K562 (cell line): ENCODE measurements at regions not wholly inside any gene's neighbourhood (a gene's known extent, or its start where the extent isn't known, plus 50 kb on each side); places are given as distances from the start of the nearest gene placed in this dataset.

ENCODE experiments used
- ATAC-seq: fragments of 200-7000 bp; cut with Tn5 transposase; 3 replicates; pipeline ENCODE4 v1.9.1; 2020; ENCODE audit warnings: moderate library complexity
- BruUV-seq: library from RNA; stranded (reverse); fragments of 400-500 nt; replicated peaks from 2 replicates; lab custom pipeline; 2021; lab: Mats Ljungman, UMichigan
- CTCF ChIA-PET: fragments of 300-600 bp; formaldehyde crosslinking; extraction: SDS; loops from one replicate; lab custom pipeline; 2021; ENCODE audit warnings: low intra/inter-chr PET ratio; lab: Yijun Ruan, JAX
- POLR2A ChIA-PET: fragments of 300-600, 350-650 bp; sonication (Branson Sonifier 250); formaldehyde crosslinking; extraction: SDS; loops from one replicate; lab custom pipeline; 2021; ENCODE audit warnings: antibody characterized with exemption, inconsistent platforms; lab: Yijun Ruan, JAX
- DNase-seq, 4 experiments: peaks; one replicate each; pipeline versions ENCODE4 v3.0.0 to v3.0.0-alpha.2; 2011 to 2018; ENCODE audit warnings: low spot score in 3 of 4, mixed read lengths in 3 of 4; ENCODE audit errors: extremely low read depth in 1 of 4
- FAIRE-seq: peaks from 2 replicates; lab custom pipeline; 2011; peaks lifted over from hg19 to GRCh38; lab: Jason Lieb, UNC
- H2AFZ ChIP-seq: 2 replicates; pipeline ENCODE4 v1.6.0; 2011; ENCODE audit warnings: low read depth, low read length, control low read depth, inconsistent platforms
- H3K27ac ChIP-seq: fragments of 200-600 bp; 3 replicates; pipeline ENCODE4 v1.8.0; 2011; ENCODE audit warnings: low read depth, mild to moderate bottlenecking, control low read depth, inconsistent platforms, low read length, moderate library complexity, mixed read lengths; ENCODE audit errors: extremely low read depth
- H3K27me3 ChIP-seq, 2 experiments: fragments of 300-600 bp in 1 of 2; 2 replicates in 1 of 2; 3 replicates in 1 of 2; pipeline versions ENCODE4 v1.6.0 to v1.8.0; 2011; ENCODE audit warnings: inconsistent platforms in 2 of 2, low read length in 2 of 2, mild to moderate bottlenecking in 1 of 2, mixed read lengths in 1 of 2, moderate library complexity in 1 of 2; ENCODE audit not compliant: control insufficient read depth in 2 of 2, insufficient read depth in 2 of 2
- H3K36me3 ChIP-seq: fragments of 300-600 bp; 3 replicates; pipeline ENCODE4 v1.8.0; 2011; ENCODE audit warnings: mild to moderate bottlenecking, low read length, inconsistent platforms; ENCODE audit not compliant: control insufficient read depth, insufficient read depth
- H3K4me1 ChIP-seq, 2 experiments: fragments of 200-600 bp in 1 of 2; replicated peaks in 1 of 2; 2 replicates in 1 of 2; 3 replicates in 1 of 2; pipeline versions ENCODE4 v1.5.1 to v1.8.0; 2011; ENCODE audit warnings: inconsistent platforms in 2 of 2, low read length in 2 of 2, mild to moderate bottlenecking in 1 of 2, mixed read lengths in 1 of 2, moderate library complexity in 1 of 2; ENCODE audit not compliant: control insufficient read depth in 2 of 2, insufficient read depth in 2 of 2
- H3K4me2 ChIP-seq: 2 replicates; pipeline ENCODE4 v1.6.1; 2011; ENCODE audit warnings: low read length, control low read depth, inconsistent platforms, mixed read lengths; ENCODE audit not compliant: insufficient read depth
- H3K4me3 ChIP-seq: fragments of 200-600 bp; sonication (generic), shearing (Covaris generic); 2 replicates; pipeline ENCODE4 v1.5.1; 2016; ENCODE audit warnings: control low read depth, inconsistent platforms
- H3K79me2 ChIP-seq: fragments of 200-600 bp; 3 replicates; pipeline ENCODE4 v1.8.0; 2011; ENCODE audit warnings: low read length, inconsistent platforms; ENCODE audit not compliant: control insufficient read depth, insufficient read depth
- H3K9ac ChIP-seq, 2 experiments: 2 replicates each; pipeline versions ENCODE4 v1.6.0 to v1.6.1; 2011; ENCODE audit warnings: low read depth in 2 of 2, low read length in 2 of 2, control low read depth in 1 of 2, inconsistent platforms in 1 of 2, mild to moderate bottlenecking in 1 of 2, mixed read lengths in 1 of 2; ENCODE audit not compliant: insufficient read depth in 1 of 2
- H3K9me1 ChIP-seq: one replicate; pipeline ENCODE4 v1.6.0; 2011; ENCODE audit warnings: inconsistent platforms, mild to moderate bottlenecking, low read length, moderate library complexity; ENCODE audit not compliant: control insufficient read depth, insufficient read depth
- H3K9me3 ChIP-seq: replicated peaks from 2 replicates; pipeline ENCODE4 v1.5.1; 2011; ENCODE audit warnings: low read depth, low read length, inconsistent platforms; ENCODE audit not compliant: control insufficient read depth, insufficient read depth
- H4K20me1 ChIP-seq: replicated peaks from 2 replicates; pipeline ENCODE4 v1.6.1; 2011; ENCODE audit warnings: low read length, inconsistent platforms, mixed read lengths; ENCODE audit not compliant: control insufficient read depth, insufficient read depth
- BCLAF1 ChIP-seq, 2 experiments: fragments of 450-650 bp in 1 of 2; IDR thresholded peaks; 2 replicates each; pipeline ENCODE4 v1.6.1; 2011 to 2017; ENCODE audit warnings: low read depth in 2 of 2, antibody characterized with exemption in 1 of 2, borderline replicate concordance in 1 of 2, low read length in 1 of 2, mild to moderate bottlenecking in 1 of 2, mixed read lengths in 1 of 2; ENCODE audit not compliant: control insufficient read depth in 1 of 2
- BRF2 ChIP-seq: IDR thresholded peaks from 3 replicates; pipeline ENCODE4 v1.6.1; 2011; ENCODE audit warnings: borderline replicate concordance, mild to moderate bottlenecking; ENCODE audit not compliant: insufficient read length, insufficient read depth
- CBX2 ChIP-seq: fragments of 200-600 bp; sonication (generic); IDR thresholded peaks from one replicate; pipeline ENCODE4 v1.6.1; 2012; ENCODE audit warnings: mild to moderate bottlenecking, low read length, inconsistent platforms; ENCODE audit not compliant: insufficient read depth, poor library complexity, severe bottlenecking
- CC2D1A ChIP-seq: fragments of 450-650 bp; IDR thresholded peaks from 2 replicates; pipeline ENCODE4 v1.6.1; 2017; ENCODE audit warnings: mild to moderate bottlenecking
- CREBBP ChIP-seq: IDR thresholded peaks from one replicate; pipeline ENCODE4 v1.6.1; 2012; ENCODE audit warnings: low read depth, mild to moderate bottlenecking, control low read depth, inconsistent platforms, low read length
- ESRRA ChIP-seq: fragments of 450-650 bp; IDR thresholded peaks from 2 replicates; pipeline ENCODE4 v1.6.1; 2014; ENCODE audit warnings: low read depth, mild to moderate bottlenecking, moderate library complexity, borderline replicate concordance
- KAT8 ChIP-seq: fragments of 450-650 bp; IDR thresholded peaks from 2 replicates; pipeline ENCODE4 v1.6.1; 2016; ENCODE audit warnings: low read depth, mild to moderate bottlenecking
- KLF13 ChIP-seq: fragments of 450-650 bp; IDR thresholded peaks from 2 replicates; pipeline ENCODE4 v1.6.1; 2016; ENCODE audit warnings: missing genetic modification characterization, low read depth, mild to moderate bottlenecking, missing compliant biosample characterization, moderate library complexity, borderline replicate concordance
- NEUROD1 ChIP-seq: fragments of 150-350 bp; IDR thresholded peaks from 2 replicates; pipeline ENCODE4 v1.6.1; 2014; ENCODE audit warnings: borderline replicate concordance, low read length, low read depth; ENCODE audit not compliant: partially characterized antibody
- TAF7 ChIP-seq: fragments of 450-650 bp; IDR thresholded peaks from 2 replicates; pipeline ENCODE4 v1.6.1; 2016; ENCODE audit warnings: missing genetic modification characterization, missing compliant biosample characterization
- TEAD2 ChIP-seq: fragments of 450-650 bp; IDR thresholded peaks from 2 replicates; pipeline ENCODE4 v1.6.1; 2016; ENCODE audit warnings: missing genetic modification characterization, control low read depth, missing compliant biosample characterization
- UBTF ChIP-seq, 2 experiments: IDR thresholded peaks; 2 replicates each; pipeline ENCODE4 v1.6.1; 2012; ENCODE audit warnings: improper control_type of control experiment in 2 of 2, low read depth in 2 of 2, low read length in 2 of 2, borderline replicate concordance in 1 of 2
- ZNF239 ChIP-seq: fragments of 250-450 bp; sonication (Bioruptor Pico); IDR thresholded peaks from 2 replicates; pipeline ENCODE4 v1.4.0; 2020; ENCODE audit warnings: mild to moderate bottlenecking
- ZNF253 ChIP-seq: fragments of 250-450 bp; sonication (Bioruptor Pico); conservative IDR thresholded peaks from 2 replicates; pipeline ENCODE4 v1.6.1; 2021; ENCODE audit warnings: mild to moderate bottlenecking
- ZNF766 ChIP-seq: fragments of 200-800 bp; sonication (Bioruptor generic); conservative IDR thresholded peaks from 2 replicates; pipeline ENCODE4 v1.6.1; 2016; ENCODE audit warnings: missing genetic modification characterization, missing compliant biosample characterization
- WGBS: fragments of 100-300 bp; shearing (Covaris generic); methylation state at CpG from one replicate; pipeline ENCODE4 v1.1.6; 2016; ENCODE audit warnings: low coverage, mixed read lengths; ENCODE audit not compliant: insufficient coverage; ENCODE audit errors: missing lambda C conversion rate; 5-methylcytosine and 5-hydroxymethylcytosine counted together
- in situ Hi-C: fragments of 300-500 bp; cut with MboI; formaldehyde crosslinking; loops from 4 replicates; pipeline ENCODE4 v1.15.0; 2018; ENCODE audit warnings: inconsistent platforms, mixed read lengths
- intact Hi-C: fragments of 100-400 bp; cut with micrococcal nuclease; formaldehyde crosslinking; loops from 2 replicates; pipeline ENCODE4 v1.14.2; 2022

- Histone ChIP-seq H3K4me2 (no peak overlapping the region), H3K27ac (no peak overlapping the region), H3K4me1 (no peaks in the 10 kb centered on the region), H3K27me3 (peaks cover 0 to 5% of the 10 kb centered on the region in 2 experiments; a peak in 2 of 5 replicates), H3K36me3 (no peaks in the 10 kb centered on the region), H3K9ac (no peak overlapping the region), H3K9me3 (no peaks in the 10 kb centered on the region), H2AFZ (no peak overlapping the region), H3K79me2 (no peaks in the 10 kb centered on the region), H4K20me1 (no peaks in the 10 kb centered on the region), H3K9me1 (no peaks in the 10 kb centered on the region), H3K4me3 (no peak overlapping the region)
- WGBS: 4% methylated on average over 3 of the region's 3 CpGs
- ChIA-PET CTCF (no interaction called here), POLR2A (interaction anchor here (1.2 kb wide), 2 partner anchors 13 to 30 kb away, joined by 3 to 6 read pairs; no protein-coding TSS in a partner anchor)
- no peak for DNase-seq
- FAIRE-seq: no peak
- no peak for ATAC-seq
- in situ Hi-C loops (no loop called here), intact Hi-C loops (no loop called here)
- BruUV-seq: no TSS peak
- TF ChIP-seq NEUROD1 (no peak), ZNF253 (CRISPR knock-in tag) (no peak), UBTF (IDR thresholded peaks at IDR 0.05; ENCODE audit: borderline replicate concordance in 1 of 2, low read depth in 2 of 2, low read length in 2 of 2) (no peak), ZNF239 (CRISPR knock-in tag) (no peak), CBX2 (no peak), KLF13 (no peak), CREBBP (no peak), TEAD2 (tag) (no peak), KAT8 (no peak), ESRRA (no peak), CC2D1A (no peak), TAF7 (tag) (no peak), BRF2 (no peak), BCLAF1 (IDR thresholded peaks at IDR 0.05; ENCODE audit: borderline replicate concordance in 1 of 2, control insufficient read depth in 1 of 2, low read depth in 2 of 2, low read length in 1 of 2) (no peak), ZNF766 (CRISPR knock-in tag) (no peak)
Measured at GRCh38 chr7:138173548-138173947, 97.3 kb downstream of the AKR1D1 start.
